Left ventricle myocardium superior (tissue), 1 donor: ENCODE measurements at regions not wholly inside any gene's neighbourhood (a gene's known extent, or its start where the extent isn't known, plus 50 kb on each side); places are given as distances from the start of the nearest gene placed in this dataset.

Experiments
- ATAC-seq: fragments of 200-7000 bp; cut with Tn5 transposase; one replicate; pipeline ENCODE4 v1.9.1; 2020; ENCODE audit warnings: mild to moderate bottlenecking, moderate library complexity
- DNase-seq: peaks from one replicate; pipeline ENCODE4 v3.0.0-alpha.2; 2020
- intact Hi-C: fragments of 100-400 bp; cut with micrococcal nuclease; formaldehyde crosslinking; loops from one replicate; pipeline ENCODE4 v1.11.0; 2022
- donor health status: DM: no; HTN: yes; CAD: no; lungs with severe emphysema.

DNA sequence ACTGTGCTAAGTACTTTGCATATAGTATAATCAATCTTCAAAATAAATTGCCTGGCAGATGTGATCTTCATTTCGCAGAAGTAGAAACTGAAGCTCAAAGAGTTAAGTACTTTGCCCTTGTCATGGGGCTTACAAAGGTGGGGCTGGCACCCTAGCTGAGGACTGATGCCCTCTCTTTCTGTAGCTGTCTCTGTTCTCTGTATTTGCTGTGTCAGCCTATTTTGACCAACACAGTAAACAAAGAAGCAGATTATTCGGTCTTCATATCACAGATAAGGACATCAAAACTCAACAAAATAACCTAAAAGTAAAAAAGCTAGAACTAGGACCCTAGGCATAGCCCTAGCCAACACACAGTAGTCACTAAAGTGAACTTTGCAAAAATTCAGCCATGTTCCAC, 570.5 kb upstream of the TENM3 start:
- ATAC-seq, result no peak
- intact Hi-C loops, result no loop called here
- DNase-seq, result no peak

GRCh38 chr4:181674315-181674875, 568.8 kb upstream of the TENM3 start:
- no peak for ATAC-seq
- intact Hi-C loops, result no loop called here
- no peak for DNase-seq

- no peak for DNase-seq
- ATAC-seq, result no peak
- intact Hi-C loops, result no loop called here
These were observed 566.7 kb upstream of the TENM3 start for GRCh38 chr4:181676546-181676945.

DNA sequence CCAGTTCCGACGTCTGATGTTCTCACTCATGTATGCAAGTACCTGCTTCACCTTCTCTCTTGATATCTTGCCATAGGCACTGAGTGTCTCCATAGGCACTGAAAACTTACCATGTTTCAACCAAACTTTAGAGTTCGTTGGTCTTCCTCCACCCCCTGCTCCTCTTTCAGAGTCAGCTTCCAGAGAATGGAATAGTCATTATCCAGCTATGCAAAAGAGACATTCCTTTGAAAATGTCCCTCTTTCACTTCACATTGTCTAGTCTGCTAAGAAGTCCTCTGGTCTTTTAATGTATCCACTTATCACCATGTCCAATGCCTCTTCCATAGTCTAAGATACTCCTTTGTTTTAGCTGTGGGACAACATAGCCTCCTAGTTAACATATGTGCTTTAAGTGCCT, 566.0 kb upstream of the TENM3 start:
- ATAC-seq, result no peak
- intact Hi-C loops, result no loop called here
- no peak for DNase-seq

DNA sequence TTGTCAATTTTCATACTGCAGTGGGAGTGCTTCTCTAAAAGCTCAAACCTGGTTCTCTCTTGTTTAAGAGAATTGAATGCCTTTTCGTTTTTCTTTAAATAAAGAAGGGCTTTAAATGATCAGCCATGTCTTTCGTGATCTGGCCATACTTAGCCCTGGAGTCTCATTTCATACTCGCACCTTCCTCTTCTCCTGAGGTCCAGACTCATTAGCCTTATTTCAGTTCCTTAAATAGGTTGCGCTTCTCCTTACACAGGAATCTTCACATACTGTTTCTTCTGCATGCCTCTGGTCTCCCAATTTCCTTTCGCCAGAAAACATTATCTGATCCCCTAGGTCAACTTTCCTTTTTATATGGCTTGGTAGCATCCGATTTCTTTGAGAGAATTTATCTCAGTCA, 565.6 kb upstream of the TENM3 start:
- DNase-seq, result no peak
- no peak for ATAC-seq
- intact Hi-C loops, result no loop called here

- ATAC-seq (no peak), DNase-seq (no peak)
- intact Hi-C loops, result no loop called here
These were observed 563.4 kb upstream of the TENM3 start for GRCh38 chr4:181679754-181680153.

DNA sequence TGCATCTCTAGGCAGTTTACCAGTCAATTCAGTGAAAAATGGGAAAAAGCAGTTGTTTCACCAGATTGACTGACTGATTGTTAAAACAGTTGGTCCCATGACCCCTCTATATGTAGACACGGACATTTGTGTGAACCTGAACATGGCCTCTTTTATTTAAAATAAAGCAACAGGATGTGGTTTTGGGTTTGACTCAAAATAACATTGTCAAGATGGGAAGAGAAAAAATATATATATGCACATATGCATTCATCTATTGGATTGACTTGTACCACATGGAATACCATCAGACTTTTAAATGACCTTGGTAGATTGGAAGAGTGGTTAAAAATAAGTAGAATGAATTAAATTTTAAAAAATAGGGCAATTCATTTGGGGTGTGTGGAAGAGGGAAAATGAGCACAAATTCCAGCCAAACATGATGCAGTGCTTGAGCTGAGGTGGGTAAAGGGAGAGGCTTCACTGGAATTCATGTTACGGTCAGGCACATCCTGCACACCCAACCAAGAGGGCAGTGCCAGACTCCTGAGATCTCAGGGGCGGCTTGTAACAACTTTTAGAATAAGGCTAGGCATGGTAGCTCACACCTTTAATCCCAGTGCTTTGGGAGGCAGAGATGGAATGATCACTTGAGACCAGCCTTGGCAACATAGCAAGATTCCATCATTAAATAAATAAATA, 560.7 kb upstream of the TENM3 start:
- DNase-seq (no peak), ATAC-seq (no peak)
- intact Hi-C loops, result no loop called here

GRCh38 chr4:181684310-181684709, 558.9 kb upstream of the TENM3 start:
- no peak for ATAC-seq
- intact Hi-C loops, result no loop called here
- no peak for DNase-seq

GRCh38 chr4:181685461-181685860, 557.7 kb upstream of the TENM3 start:
- DNase-seq, result no peak
- intact Hi-C loops, result no loop called here
- ATAC-seq, result no peak

DNA sequence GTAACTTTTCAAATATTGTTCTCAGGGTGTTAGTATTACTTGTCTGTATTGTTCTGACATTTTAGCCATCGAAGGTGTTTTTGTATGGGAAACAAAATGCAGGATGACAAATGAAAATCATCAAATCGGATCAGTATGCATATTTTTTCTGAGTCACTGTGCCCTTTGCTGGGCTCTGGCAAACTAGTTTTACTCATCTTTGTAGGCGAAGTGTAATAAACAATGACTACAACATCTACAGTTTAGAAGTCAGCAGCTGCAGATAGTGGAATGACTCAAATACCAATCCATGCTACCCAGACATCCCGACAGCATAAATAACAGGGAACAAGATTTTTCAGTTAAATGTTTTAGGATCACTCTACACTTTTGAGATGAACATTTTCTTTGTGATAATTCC, 557.3 kb upstream of the TENM3 start:
- ATAC-seq, result no peak
- intact Hi-C loops, result no loop called here
- no peak for DNase-seq

- intact Hi-C loops, result no loop called here
- no peak for ATAC-seq
These were observed 556.1 kb upstream of the TENM3 start for GRCh38 chr4:181687116-181687515.

DNA sequence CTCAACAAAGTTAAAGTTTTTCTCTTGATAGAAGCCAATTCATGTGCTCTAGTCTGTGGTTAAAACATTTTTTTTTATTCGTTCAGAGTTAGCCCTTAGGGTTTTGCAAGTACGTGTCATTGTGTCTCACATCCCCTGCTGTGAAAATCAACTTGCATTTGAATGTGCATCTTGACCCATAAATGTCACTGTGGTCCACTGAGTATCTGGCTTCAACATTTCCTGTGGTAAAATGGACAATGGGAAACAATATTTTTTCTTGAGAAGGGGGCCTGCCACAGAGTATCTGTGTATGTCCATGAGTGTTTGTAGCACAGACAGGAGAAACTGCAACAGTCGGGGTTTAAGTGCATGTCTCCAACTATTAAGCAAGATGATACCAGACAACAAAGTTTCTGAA, 554.8 kb upstream of the TENM3 start:
- ATAC-seq, result no peak
- no peak for DNase-seq
- intact Hi-C loops, result no loop called here

More at GRCh38 chr4:181687116-181687515, 556.1 kb upstream of the TENM3 start:
- DNase-seq, result no peak

GRCh38 chr4:181688872-181689271, 554.3 kb upstream of the TENM3 start:
- ATAC-seq (no peak), DNase-seq (no peak)
- intact Hi-C loops, result no loop called here

- no peak for ATAC-seq
- no peak for DNase-seq
- intact Hi-C loops, result no loop called here
These were observed 552.7 kb upstream of the TENM3 start for GRCh38 chr4:181690498-181690897.

DNA sequence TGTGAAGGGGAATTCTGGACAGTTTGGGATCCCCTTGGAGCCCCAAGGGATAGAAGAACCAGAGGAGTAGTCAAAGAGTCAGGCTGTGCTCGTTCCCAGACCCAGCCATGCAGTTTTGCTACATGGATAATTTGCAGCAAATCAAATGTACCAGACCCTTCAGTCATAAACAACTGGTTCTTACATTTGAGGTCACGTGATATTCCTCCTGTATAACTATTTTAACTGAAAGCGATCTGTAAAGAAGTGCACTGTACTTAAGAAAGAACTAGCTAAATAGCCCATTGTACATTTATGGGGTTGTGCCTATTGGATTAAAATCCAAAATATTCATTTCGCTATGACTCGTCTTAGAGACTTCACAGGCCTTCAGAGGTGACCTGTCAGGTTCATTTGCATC, 550.2 kb upstream of the TENM3 start:
- intact Hi-C loops, result no loop called here
- ATAC-seq (no peak), DNase-seq (no peak)

GRCh38 chr4:181693517-181693916, 549.7 kb upstream of the TENM3 start:
- ATAC-seq (no peak), DNase-seq (no peak)
- intact Hi-C loops, result no loop called here

DNA sequence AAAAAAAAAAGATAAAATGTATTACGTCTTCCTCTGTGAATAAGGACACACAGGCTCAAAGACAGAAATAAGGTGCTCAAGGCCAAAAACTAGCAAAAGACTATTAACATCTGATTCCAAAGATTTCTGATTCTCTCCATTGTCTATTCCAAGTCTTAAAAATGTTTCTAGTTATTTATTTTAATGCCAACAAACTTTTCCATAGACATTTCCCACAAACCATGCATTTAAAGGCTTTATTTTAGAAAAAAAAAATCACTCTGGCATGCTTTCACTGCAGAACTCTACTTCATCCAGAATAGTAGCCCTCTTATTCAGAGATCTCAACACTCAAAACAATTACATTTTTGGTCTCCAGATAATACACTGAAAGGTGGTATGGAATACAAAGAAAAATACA, 545.0 kb upstream of the TENM3 start:
- no peak for ATAC-seq
- intact Hi-C loops, result no loop called here
- DNase-seq, result no peak

DNA sequence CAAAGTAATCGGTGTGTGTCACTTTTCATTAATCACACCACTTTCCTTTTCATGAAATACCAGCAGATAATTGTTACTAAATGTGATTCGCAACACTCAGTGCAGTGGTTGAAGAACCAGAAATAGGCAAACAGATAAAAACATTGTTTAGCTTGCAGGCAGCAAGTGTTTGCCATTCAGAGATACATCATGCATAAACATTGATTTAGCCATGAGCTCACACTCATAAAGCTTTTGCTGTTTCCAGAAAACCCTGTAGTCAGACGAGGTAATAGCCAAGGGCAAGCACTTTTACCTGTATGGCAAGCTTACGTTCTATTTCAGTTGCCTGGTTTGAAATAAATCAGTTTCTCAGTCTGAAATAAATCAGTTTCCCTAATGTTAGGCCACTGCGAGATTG, 542.0 kb upstream of the TENM3 start:
- ATAC-seq (no peak), DNase-seq (no peak)
- intact Hi-C loops, result no loop called here

- intact Hi-C loops, result no loop called here
- no peak for DNase-seq
- ATAC-seq, result no peak
These were observed 541.3 kb upstream of the TENM3 start for GRCh38 chr4:181701894-181702293.

DNA sequence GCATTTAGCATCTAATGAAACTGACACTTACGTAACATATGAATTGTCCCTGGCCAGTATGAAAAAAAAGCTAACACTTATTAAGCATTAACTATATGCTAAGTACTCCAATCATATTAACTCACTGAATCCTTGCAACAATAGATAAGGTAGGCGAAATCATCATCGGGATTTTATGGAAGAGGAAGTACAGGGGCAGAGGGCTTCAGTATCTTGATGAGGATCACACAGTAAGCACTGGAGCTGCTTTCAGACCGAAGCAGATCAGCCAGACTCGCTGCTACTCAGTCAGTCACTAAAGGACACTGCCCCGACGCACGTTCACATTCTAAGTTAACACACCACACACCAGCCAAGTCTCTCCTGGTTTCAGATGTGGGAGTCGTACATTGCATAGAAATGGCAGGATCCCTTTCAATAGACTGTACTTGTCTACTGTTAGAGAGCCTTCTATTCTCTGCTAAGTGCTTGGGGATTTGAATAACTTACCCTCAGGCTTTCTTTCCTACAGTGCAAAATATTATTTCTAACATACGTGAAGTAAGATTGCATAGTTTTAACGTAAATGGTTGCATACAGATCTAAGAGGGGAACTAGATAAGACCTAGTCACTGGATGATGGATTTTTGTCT, 540.2 kb upstream of the TENM3 start:
- intact Hi-C loops, result no loop called here
- no peak for ATAC-seq
- DNase-seq, result no peak

DNA sequence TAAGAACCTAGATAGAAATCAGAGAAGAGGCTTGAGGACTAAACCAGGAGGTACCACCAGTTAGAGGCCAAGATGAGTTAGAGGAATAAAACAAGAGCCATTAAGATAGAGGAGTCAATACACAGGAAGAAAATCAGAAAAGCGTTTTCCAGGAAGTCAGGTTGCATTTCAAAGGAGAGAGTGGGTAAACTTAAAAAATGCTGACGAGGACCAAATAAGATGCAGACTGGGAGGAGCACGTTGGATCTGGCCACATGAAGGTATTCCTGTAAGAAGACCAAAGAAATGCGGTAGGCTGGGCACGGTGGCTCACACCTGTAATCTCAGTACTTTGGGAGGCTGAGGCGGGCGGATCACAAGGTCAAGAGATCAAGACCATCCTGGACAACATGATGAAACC, 533.1 kb upstream of the TENM3 start:
- intact Hi-C loops, result no loop called here
- DNase-seq, result no peak
- ATAC-seq, result no peak
